ENCODE measurements at regions not wholly inside any gene's neighbourhood (a gene's known extent, or its start where the extent isn't known, plus 50 kb on each side); places are given as distances from the start of the nearest gene placed in this dataset.

DNA sequence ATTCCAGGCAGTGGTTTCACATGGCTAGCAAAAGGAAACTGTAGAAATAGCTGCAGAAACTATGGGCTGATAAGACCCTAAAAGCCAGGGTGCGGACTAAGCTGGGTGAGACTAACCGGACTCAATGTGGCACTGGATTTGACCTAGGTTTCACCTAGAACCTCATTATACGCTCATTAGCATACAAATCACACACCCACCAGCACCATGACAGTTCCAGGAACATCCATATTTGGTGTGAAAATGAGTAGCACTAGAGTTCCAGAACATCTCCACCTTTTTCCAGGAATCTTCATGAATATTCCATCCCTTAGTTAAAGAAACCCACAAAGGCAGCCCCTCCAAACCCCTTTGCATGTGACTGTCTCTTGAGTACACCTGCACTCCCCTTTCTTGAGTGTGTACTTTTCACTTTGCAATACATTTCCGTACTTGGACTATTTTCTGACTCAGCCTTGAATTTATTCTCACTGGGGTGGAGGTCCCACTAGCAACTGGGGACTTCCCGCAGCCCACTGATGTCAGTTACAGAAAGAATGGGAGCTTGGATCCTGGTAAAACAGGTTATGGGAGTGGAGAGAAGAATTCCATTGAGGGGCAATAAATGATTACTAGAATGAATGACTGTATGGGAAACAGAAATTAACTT, 58.0 kb upstream of the SPATA31C2 start:
- ChIA-PET POLR2A (no interaction called here), CTCF (no interaction called here)
- H3K27ac Mint-ChIP-seq = no peak overlapping the region
- intact Hi-C loops (cut with micrococcal nuclease) = no loop called here
- no peaks in the 10 kb centered on the region for H3K36me3 Mint-ChIP-seq (ENCODE audit: low read depth)
- H3K4me3 Mint-ChIP-seq = no peak overlapping the region
- no peaks in the 10 kb centered on the region for H3K4me1 Mint-ChIP-seq
- H3K27me3 Mint-ChIP-seq = peaks cover 5% of the 10 kb centered on the region
- DNase-seq (no peak), ATAC-seq (ENCODE audit: low read depth) (no peak)
- TF ChIP-seq, protein P1, sequence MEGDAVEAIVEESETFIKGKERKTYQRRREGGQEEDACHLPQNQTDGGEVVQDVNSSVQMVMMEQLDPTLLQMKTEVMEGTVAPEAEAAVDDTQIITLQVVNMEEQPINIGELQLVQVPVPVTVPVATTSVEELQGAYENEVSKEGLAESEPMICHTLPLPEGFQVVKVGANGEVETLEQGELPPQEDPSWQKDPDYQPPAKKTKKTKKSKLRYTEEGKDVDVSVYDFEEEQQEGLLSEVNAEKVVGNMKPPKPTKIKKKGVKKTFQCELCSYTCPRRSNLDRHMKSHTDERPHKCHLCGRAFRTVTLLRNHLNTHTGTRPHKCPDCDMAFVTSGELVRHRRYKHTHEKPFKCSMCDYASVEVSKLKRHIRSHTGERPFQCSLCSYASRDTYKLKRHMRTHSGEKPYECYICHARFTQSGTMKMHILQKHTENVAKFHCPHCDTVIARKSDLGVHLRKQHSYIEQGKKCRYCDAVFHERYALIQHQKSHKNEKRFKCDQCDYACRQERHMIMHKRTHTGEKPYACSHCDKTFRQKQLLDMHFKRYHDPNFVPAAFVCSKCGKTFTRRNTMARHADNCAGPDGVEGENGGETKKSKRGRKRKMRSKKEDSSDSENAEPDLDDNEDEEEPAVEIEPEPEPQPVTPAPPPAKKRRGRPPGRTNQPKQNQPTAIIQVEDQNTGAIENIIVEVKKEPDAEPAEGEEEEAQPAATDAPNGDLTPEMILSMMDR (IDR thresholded peaks at IDR 0.05) = no peak
- no peaks in the 10 kb centered on the region for H3K9me3 Mint-ChIP-seq

DNA sequence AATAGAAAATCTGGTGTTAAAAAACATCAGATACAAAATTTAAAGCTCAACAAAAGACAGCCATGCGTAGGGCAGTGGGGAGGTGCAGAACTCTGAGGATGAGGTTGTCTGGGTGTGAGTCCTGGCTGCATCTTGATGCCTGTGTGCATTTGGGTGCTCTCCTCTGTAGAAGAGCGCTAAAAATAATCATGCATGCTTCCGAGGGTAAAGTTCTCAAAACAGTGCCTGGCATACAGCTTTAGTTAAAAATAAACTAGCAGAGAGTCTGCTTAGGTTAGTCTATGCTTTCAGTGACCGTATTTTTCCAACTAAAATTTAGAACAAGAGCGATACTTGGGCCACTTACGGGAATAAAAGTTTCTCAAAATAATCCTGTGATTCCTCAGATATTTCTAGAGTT, 55.5 kb upstream of the SPATA31C2 start:
- H3K9me3 Mint-ChIP-seq = peaks cover 8% of the 10 kb centered on the region
- TF ChIP-seq, protein P1 (IDR thresholded peaks at IDR 0.05) = no peak
- H3K4me3 Mint-ChIP-seq = no peak overlapping the region
- CTCF ChIA-PET = no interaction called here
- H3K27me3 Mint-ChIP-seq = no peaks in the 10 kb centered on the region
- no peaks in the 10 kb centered on the region for H3K36me3 Mint-ChIP-seq (ENCODE audit: low read depth)
- intact Hi-C loops (cut with micrococcal nuclease) = no loop called here
- no peak overlapping the region for H3K27ac Mint-ChIP-seq
- no peaks in the 10 kb centered on the region for H3K4me1 Mint-ChIP-seq
- DNase-seq = no peak
- POLR2A ChIA-PET = no interaction called here
- no peak for ATAC-seq (ENCODE audit: low read depth)

DNA sequence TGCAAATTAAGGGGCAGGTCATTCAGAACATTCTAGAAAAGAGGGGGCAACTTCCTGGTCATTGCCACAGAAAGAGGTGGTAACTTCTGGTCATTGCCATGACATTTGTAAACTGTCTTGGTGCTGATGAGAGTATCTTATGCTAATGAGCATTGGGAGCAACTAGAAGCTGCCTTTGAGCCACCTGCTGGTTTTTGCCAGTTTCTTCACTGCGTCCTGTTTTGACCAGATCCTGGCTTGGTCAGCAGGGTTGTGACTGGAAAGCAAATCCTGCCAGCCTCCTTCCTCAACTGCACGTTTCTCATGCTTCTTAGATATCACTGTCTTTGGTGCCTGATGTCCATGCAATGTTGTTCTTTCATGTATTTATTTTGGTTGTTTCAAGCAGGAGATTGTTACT, 53.2 kb upstream of the SPATA31C2 start:
- Mint-ChIP-seq H3K27ac (no peak overlapping the region), H3K27me3 (no peaks in the 10 kb centered on the region), H3K4me1 (no peaks in the 10 kb centered on the region), H3K36me3 (ENCODE audit: low read depth) (no peaks in the 10 kb centered on the region), H3K4me3 (no peak overlapping the region), H3K9me3 (peaks cover 8% of the 10 kb centered on the region)
- intact Hi-C loops (cut with micrococcal nuclease) = no loop called here
- POLR2A ChIA-PET = no interaction called here
- DNase-seq = no peak
- ATAC-seq (ENCODE audit: low read depth) = no peak
- CTCF ChIA-PET = no interaction called here
- TF ChIP-seq, protein P1 (IDR thresholded peaks at IDR 0.05) = no peak

DNA sequence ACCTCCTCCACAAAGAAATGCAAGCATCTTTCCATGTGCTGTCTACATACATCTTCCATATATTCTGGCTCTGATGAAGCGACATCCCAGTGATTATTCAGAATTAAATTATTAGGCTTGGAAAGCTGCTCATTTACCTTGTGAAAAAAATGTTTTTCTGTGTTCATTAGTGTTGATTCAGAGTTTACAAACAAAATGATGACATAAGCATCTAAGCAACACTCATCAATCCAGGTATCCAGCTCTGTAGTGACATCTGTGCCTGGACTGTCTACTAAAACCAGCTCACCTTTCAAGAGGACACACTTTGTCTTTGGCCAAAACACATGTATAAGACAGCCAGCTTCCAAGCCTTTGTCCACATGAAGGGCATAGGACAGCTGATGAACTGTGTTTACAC, 51.1 kb upstream of the SPATA31C2 start:
- no peak overlapping the region for H3K4me3 Mint-ChIP-seq
- POLR2A ChIA-PET = no interaction called here
- peaks cover 8% of the 10 kb centered on the region for H3K9me3 Mint-ChIP-seq
- CTCF ChIA-PET = no interaction called here
- intact Hi-C loops (cut with micrococcal nuclease) = no loop called here
- TF ChIP-seq, protein P1 (IDR thresholded peaks at IDR 0.05) = no peak
- ATAC-seq (ENCODE audit: low read depth) = no peak
- no peaks in the 10 kb centered on the region for H3K4me1 Mint-ChIP-seq
- no peak for DNase-seq
- H3K36me3 Mint-ChIP-seq (ENCODE audit: low read depth) = no peaks in the 10 kb centered on the region
- H3K27ac Mint-ChIP-seq = no peak overlapping the region
- no peaks in the 10 kb centered on the region for H3K27me3 Mint-ChIP-seq
